ENCODE measurements at regions not wholly inside any gene's neighbourhood (a gene's known extent, or its start where the extent isn't known, plus 50 kb on each side); places are given as distances from the start of the nearest gene placed in this dataset.

GRCh38 chr10:31683682-31684081 is 244.9 kb downstream of the ARHGAP12 start:
- no peak overlapping the region for H3K9ac ChIP-seq
- no peaks in the 10 kb centered on the region for H3K36me3 ChIP-seq (ENCODE audit: control insufficient read depth, insufficient read depth, low read length)
- no peaks in the 10 kb centered on the region for H3K9me3 ChIP-seq (ENCODE audit: control insufficient read depth, low read length)
- H3K4me1 ChIP-seq: no peaks in the 10 kb centered on the region
- H3K27ac ChIP-seq: no peak overlapping the region
- TF ChIP-seq CTCF (IDR thresholded peaks at IDR 0.05): no peak
- no peak overlapping the region for H3K4me2 ChIP-seq (ENCODE audit: low read length)
- H3K4me3 ChIP-seq (ENCODE audit: low read depth, low read length): no peak overlapping the region
- H2AFZ ChIP-seq: no peak overlapping the region
- no peaks in the 10 kb centered on the region for H3K27me3 ChIP-seq (ENCODE audit: control insufficient read depth, insufficient read depth, low read length)
- no peaks in the 10 kb centered on the region for H3K79me2 ChIP-seq

- Histone ChIP-seq H3K27me3 (ENCODE audit: control insufficient read depth, insufficient read depth, low read length) (no peaks in the 10 kb centered on the region), H3K9ac (no peak overlapping the region), H3K9me3 (ENCODE audit: control insufficient read depth, low read length) (no peaks in the 10 kb centered on the region), H3K27ac (no peak overlapping the region), H3K36me3 (ENCODE audit: control insufficient read depth, insufficient read depth, low read length) (no peaks in the 10 kb centered on the region), H3K4me1 (no peaks in the 10 kb centered on the region), H3K4me3 (ENCODE audit: low read depth, low read length) (no peak overlapping the region), H3K4me2 (ENCODE audit: low read length) (no peak overlapping the region), H2AFZ (no peak overlapping the region), H3K79me2 (no peaks in the 10 kb centered on the region)
- no peak for TF ChIP-seq CTCF (IDR thresholded peaks at IDR 0.05)
These were observed 248.7 kb downstream of the ARHGAP12 start for GRCh38 chr10:31679936-31680335.

- H3K27me3 ChIP-seq (ENCODE audit: control insufficient read depth, insufficient read depth, low read length): no peaks in the 10 kb centered on the region
- H2AFZ ChIP-seq: no peak overlapping the region
- no peaks in the 10 kb centered on the region for H3K36me3 ChIP-seq (ENCODE audit: control insufficient read depth, insufficient read depth, low read length)
- peak overlapping the region; percentile 3 for H3K27ac ChIP-seq
- no peak overlapping the region for H3K4me2 ChIP-seq (ENCODE audit: low read length)
- no peak for TF ChIP-seq CTCF (IDR thresholded peaks at IDR 0.05)
- H3K79me2 ChIP-seq: no peaks in the 10 kb centered on the region
- no peak overlapping the region for H3K4me3 ChIP-seq (ENCODE audit: low read depth, low read length)
- H3K4me1 ChIP-seq: no peaks in the 10 kb centered on the region
- no peak overlapping the region for H3K9ac ChIP-seq
- no peaks in the 10 kb centered on the region for H3K9me3 ChIP-seq (ENCODE audit: control insufficient read depth, low read length)
These were observed 249.8 kb downstream of the ARHGAP12 start for GRCh38 chr10:31678575-31679516.

- no peak overlapping the region for H3K9ac ChIP-seq
- H3K27me3 ChIP-seq (ENCODE audit: control insufficient read depth, insufficient read depth, low read length): no peaks in the 10 kb centered on the region
- no peaks in the 10 kb centered on the region for H3K36me3 ChIP-seq (ENCODE audit: control insufficient read depth, insufficient read depth, low read length)
- no peaks in the 10 kb centered on the region for H3K79me2 ChIP-seq
- H3K9me3 ChIP-seq (ENCODE audit: control insufficient read depth, low read length): no peaks in the 10 kb centered on the region
- no peak for TF ChIP-seq CTCF (IDR thresholded peaks at IDR 0.05)
- peak overlapping the region; percentile 3 for H3K27ac ChIP-seq
- no peak overlapping the region for H3K4me2 ChIP-seq (ENCODE audit: low read length)
- no peak overlapping the region for H3K4me3 ChIP-seq (ENCODE audit: low read depth, low read length)
- H2AFZ ChIP-seq: no peak overlapping the region
- no peaks in the 10 kb centered on the region for H3K4me1 ChIP-seq
These were observed 250.5 kb downstream of the ARHGAP12 start for GRCh38 chr10:31678139-31678536.
